ENCODE measurements at regions not wholly inside any gene's neighbourhood (a gene's known extent, or its start where the extent isn't known, plus 50 kb on each side); places are given as distances from the start of the nearest gene placed in this dataset.
A peak's percentile ranks its signal among the peaks of the same experiment; 100 is the strongest.
"Not testable (repeated sequence)": the region's sequence is repeated elsewhere in the genome, so short reads cannot be mapped to it uniquely, and the experiment has no call there.

- no peak for DNase-seq (ENCODE audit: low spot score)
Measured at GRCh38 chr11:109937968-109938367, 155.2 kb upstream of the ZC3H12C start.

- DNase-seq (ENCODE audit: low spot score), result no peak
Measured at GRCh38 chr11:109939166-109939810, 153.9 kb upstream of the ZC3H12C start.

- DNase-seq (ENCODE audit: low spot score), result no peak
Measured at GRCh38 chr11:109940816-109941215, 152.4 kb upstream of the ZC3H12C start.

- DNase-seq (ENCODE audit: low spot score), result no peak
Measured at GRCh38 chr11:109945626-109946321, 147.4 kb upstream of the ZC3H12C start.

GRCh38 chr11:109946322-109946846 lies 146.8 kb upstream of the ZC3H12C start:
- peak; percentile 86 for DNase-seq (ENCODE audit: low spot score)

- no peak for DNase-seq (ENCODE audit: low spot score)
Measured at GRCh38 chr11:109954534-109954933, 138.7 kb upstream of the ZC3H12C start.

- no peak for DNase-seq (ENCODE audit: low spot score)
Measured at GRCh38 chr11:109956124-109956793, 136.9 kb upstream of the ZC3H12C start.

- DNase-seq (ENCODE audit: low spot score), result no peak
Measured at GRCh38 chr11:109957000-109957399, 136.2 kb upstream of the ZC3H12C start.

- no peak for DNase-seq (ENCODE audit: low spot score)
Measured at GRCh38 chr11:109957601-109958000, 135.6 kb upstream of the ZC3H12C start.

GRCh38 chr11:109958131-109958820 lies 134.9 kb upstream of the ZC3H12C start:
- DNase-seq (ENCODE audit: low spot score), result no peak

GRCh38 chr11:109958821-109959166 lies 134.4 kb upstream of the ZC3H12C start:
- no peak for DNase-seq (ENCODE audit: low spot score)

- DNase-seq (ENCODE audit: low spot score), result peak; percentile 51
Measured at GRCh38 chr11:109960831-109961230, 132.4 kb upstream of the ZC3H12C start.

GRCh38 chr11:109961261-109961660 lies 131.9 kb upstream of the ZC3H12C start:
- DNase-seq (ENCODE audit: low spot score), result no peak

- no peak for DNase-seq (ENCODE audit: low spot score)
Measured at GRCh38 chr11:109963101-109963500, 130.1 kb upstream of the ZC3H12C start.

- DNase-seq (ENCODE audit: low spot score), result no peak
Measured at GRCh38 chr11:109964487-109964886, 128.7 kb upstream of the ZC3H12C start.

- not testable (repeated sequence) for DNase-seq (ENCODE audit: low spot score)
Measured at GRCh38 chr11:109965445-109965844, 127.7 kb upstream of the ZC3H12C start.

- not testable (repeated sequence) for DNase-seq (ENCODE audit: low spot score)
Measured at GRCh38 chr11:109965926-109966325, 127.3 kb upstream of the ZC3H12C start.

- not testable (repeated sequence) for DNase-seq (ENCODE audit: low spot score)
Measured at GRCh38 chr11:109967136-109967535, 126.1 kb upstream of the ZC3H12C start.

GRCh38 chr11:109968299-109968698 lies 124.9 kb upstream of the ZC3H12C start:
- no peak for DNase-seq (ENCODE audit: low spot score)

GRCh38 chr11:109968781-109969180 lies 124.4 kb upstream of the ZC3H12C start:
- no peak for DNase-seq (ENCODE audit: low spot score)

- no peak for DNase-seq (ENCODE audit: low spot score)
Measured at GRCh38 chr11:109970516-109971183, 122.5 kb upstream of the ZC3H12C start.

- DNase-seq (ENCODE audit: low spot score), result no peak
Measured at GRCh38 chr11:109971184-109971523, 122.0 kb upstream of the ZC3H12C start.
